ENCODE measurements at regions not wholly inside any gene's neighbourhood (a gene's known extent, or its start where the extent isn't known, plus 50 kb on each side); places are given as distances from the start of the nearest gene placed in this dataset.

DNA sequence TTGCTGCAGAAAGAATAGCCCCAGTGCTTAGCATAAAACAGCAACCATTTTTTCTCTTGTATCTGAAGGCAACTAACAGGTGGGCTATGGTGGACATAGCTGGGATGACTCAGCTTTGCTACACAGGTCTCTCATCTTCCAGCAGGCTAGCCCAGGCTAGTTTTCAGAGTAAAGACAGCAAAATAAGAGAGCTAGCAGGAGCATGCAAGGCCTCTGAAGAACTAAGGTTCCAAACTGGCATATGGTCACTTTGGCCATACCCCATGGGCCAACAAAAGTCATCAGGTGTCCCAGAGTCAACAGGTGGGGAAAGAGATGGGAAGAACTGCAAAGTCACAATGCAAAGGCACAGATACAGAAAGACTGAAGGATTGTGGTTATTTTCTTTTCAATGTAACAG lies 571.6 kb upstream of the MGMT start:
- H3K4me1 ChIP-seq (ENCODE audit: insufficient read depth): no peaks in the 10 kb centered on the region
- DNase-seq: no peak
- H3K27me3 ChIP-seq: no peaks in the 10 kb centered on the region
- H3K27ac ChIP-seq: no peak overlapping the region
- no peak for TF ChIP-seq POLR2A (IDR thresholded peaks at IDR 0.05)
- no peaks in the 10 kb centered on the region for H3K36me3 ChIP-seq
- no peaks in the 10 kb centered on the region for H3K9me3 ChIP-seq
- intact Hi-C loops (cut with DNase I): no loop called here
- no peak overlapping the region for H3K4me3 ChIP-seq

DNA sequence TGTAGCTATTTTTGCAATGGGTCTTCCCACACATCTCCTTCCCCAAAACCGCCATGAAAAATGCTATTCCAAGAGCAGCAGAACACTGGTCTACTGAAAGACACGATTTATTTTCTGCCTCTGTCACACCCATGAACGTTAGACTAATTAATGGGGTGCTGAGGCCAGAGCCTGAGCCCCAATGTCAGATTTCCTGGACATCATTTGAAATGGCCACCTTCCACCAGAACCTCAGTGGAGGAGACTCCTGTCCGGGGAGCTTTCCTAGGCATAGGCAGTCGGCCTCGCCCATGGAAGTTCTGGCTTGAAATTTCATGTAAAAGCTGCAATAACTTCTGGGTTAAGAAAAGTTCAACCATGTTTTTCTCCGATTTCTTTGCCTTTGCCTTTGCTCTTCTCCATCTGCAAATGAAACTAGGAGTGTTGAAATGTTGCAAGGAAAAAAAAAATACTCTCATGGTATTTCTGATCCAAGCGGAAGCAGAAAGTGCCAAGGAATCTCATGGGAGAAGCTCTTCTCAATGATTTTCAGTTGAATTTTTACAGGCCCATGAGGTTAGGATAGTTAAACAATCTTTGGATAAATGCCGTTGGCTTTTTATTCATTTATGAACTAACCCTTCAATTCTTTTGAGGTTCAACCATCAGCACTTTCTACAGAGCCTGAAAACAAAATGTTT lies 570.8 kb upstream of the MGMT start:
- H3K36me3 ChIP-seq: no peaks in the 10 kb centered on the region
- intact Hi-C loops (cut with DNase I): no loop called here
- no peaks in the 10 kb centered on the region for H3K9me3 ChIP-seq
- no peak overlapping the region for H3K27ac ChIP-seq
- H3K4me3 ChIP-seq: no peak overlapping the region
- no peaks in the 10 kb centered on the region for H3K27me3 ChIP-seq
- no peak for DNase-seq
- TF ChIP-seq, protein P1, sequence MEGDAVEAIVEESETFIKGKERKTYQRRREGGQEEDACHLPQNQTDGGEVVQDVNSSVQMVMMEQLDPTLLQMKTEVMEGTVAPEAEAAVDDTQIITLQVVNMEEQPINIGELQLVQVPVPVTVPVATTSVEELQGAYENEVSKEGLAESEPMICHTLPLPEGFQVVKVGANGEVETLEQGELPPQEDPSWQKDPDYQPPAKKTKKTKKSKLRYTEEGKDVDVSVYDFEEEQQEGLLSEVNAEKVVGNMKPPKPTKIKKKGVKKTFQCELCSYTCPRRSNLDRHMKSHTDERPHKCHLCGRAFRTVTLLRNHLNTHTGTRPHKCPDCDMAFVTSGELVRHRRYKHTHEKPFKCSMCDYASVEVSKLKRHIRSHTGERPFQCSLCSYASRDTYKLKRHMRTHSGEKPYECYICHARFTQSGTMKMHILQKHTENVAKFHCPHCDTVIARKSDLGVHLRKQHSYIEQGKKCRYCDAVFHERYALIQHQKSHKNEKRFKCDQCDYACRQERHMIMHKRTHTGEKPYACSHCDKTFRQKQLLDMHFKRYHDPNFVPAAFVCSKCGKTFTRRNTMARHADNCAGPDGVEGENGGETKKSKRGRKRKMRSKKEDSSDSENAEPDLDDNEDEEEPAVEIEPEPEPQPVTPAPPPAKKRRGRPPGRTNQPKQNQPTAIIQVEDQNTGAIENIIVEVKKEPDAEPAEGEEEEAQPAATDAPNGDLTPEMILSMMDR (IDR thresholded peaks at IDR 0.05): no peak
- TF ChIP-seq POLR2A (IDR thresholded peaks at IDR 0.05) (no peak), EP300 (IDR thresholded peaks at IDR 0.05) (no peak)
- no peaks in the 10 kb centered on the region for H3K4me1 ChIP-seq (ENCODE audit: insufficient read depth)
- WGBS, 3 donors: 39 to 55% (median 48%) methylated on average over 9 of the region's 9 CpGs

DNA sequence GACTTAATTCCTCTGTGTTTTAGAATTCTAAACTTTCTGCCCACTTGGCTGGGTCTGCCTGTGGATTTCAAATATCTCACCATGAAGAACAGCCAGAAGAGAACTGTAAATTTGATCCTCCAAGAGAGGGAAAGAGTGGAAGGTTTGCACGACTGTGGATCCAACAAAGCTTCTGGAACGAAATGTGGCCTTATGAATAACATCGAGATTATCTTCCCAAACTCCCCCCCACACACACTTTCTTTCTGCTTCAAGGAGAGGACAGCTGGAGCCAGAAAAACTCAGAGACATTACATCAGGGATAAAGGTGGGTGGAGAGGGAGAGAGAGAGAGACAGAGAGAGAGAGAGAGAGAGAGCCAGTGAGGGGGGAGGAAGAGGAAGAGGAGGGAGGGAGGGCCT lies 570.1 kb upstream of the MGMT start:
- intact Hi-C loops (cut with DNase I): no loop called here
- DNase-seq: no peak
- H3K27ac ChIP-seq: no peak overlapping the region
- TF ChIP-seq, protein P1 (IDR thresholded peaks at IDR 0.05): no peak
- TF ChIP-seq EP300 (IDR thresholded peaks at IDR 0.05) (no peak), POLR2A (IDR thresholded peaks at IDR 0.05) (no peak)
- 6 to 12% (median 7%) methylated on average over 3 of the region's 3 CpGs for WGBS, 3 donors
- no peak overlapping the region for H3K4me3 ChIP-seq
- H3K4me1 ChIP-seq (ENCODE audit: insufficient read depth): no peaks in the 10 kb centered on the region
- H3K36me3 ChIP-seq: no peaks in the 10 kb centered on the region
- no peaks in the 10 kb centered on the region for H3K27me3 ChIP-seq
- H3K9me3 ChIP-seq: no peaks in the 10 kb centered on the region

DNA sequence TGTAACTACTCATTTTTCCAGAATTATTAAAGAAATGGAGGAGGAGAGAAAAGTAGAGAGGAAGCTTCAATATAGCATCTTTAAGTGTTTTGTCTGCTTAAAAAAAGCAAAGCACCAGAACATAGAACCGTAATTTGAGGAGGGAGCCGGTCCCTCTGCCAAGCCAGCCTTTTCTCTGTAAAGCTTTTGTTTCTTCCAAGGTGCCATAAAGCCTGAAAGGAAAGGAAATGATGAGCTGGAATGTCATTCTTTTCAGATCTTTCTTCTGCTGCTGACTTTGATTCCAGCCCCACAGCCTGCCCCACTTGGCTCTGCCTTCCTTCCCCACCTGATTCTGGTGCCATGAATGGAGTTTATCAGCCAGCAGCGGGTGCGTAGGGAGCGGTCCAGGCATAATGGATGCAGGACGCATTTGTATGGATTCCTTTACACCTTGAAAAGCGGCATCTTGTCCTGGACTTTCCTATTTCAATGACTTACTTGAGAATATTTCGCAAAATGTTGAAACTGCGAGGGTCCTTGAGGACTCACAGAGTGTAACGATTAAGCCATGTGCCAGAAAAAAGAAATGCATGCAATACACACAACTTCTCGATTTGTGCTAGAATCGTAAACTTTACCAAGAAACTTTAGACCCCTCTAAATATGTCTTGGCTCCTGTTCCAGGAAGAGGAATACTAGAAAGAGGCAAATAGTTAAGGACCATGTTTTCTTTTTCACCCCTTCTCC lies 569.5 kb upstream of the MGMT start:
- TF ChIP-seq POLR2A (IDR thresholded peaks at IDR 0.05): no peak
- no peak for TF ChIP-seq EP300 (IDR thresholded peaks at IDR 0.05)
- TF ChIP-seq, protein P1 (IDR thresholded peaks at IDR 0.05): no peak
- Histone ChIP-seq H3K27me3 (no peaks in the 10 kb centered on the region), H3K4me3 (no peak overlapping the region), H3K36me3 (no peaks in the 10 kb centered on the region), H3K9me3 (no peaks in the 10 kb centered on the region), H3K4me1 (ENCODE audit: insufficient read depth) (no peaks in the 10 kb centered on the region), H3K27ac (no peak overlapping the region)
- DNase-seq: no peak
- WGBS, 3 donors: 57 to 69% (median 58%) methylated on average over 12 of the region's 12 CpGs
- intact Hi-C loops (cut with DNase I): no loop called here

All from ovary (tissue), 7 donors.